ENCODE measurements at regions not wholly inside any gene's neighbourhood (a gene's known extent, or its start where the extent isn't known, plus 50 kb on each side); places are given as distances from the start of the nearest gene placed in this dataset.
A peak's percentile ranks its signal among the peaks of the same experiment; 100 is the strongest.

GRCh38 chr15:66912441-66912840 lies 153.0 kb upstream of the SMAD3 start:
- H3K4me3 Mint-ChIP-seq = no peak overlapping the region
- H3K4me1 Mint-ChIP-seq = peaks cover 8% of the 10 kb centered on the region
- H3K9me3 Mint-ChIP-seq = peaks cover 13% of the 10 kb centered on the region
- TF ChIP-seq, protein P1, sequence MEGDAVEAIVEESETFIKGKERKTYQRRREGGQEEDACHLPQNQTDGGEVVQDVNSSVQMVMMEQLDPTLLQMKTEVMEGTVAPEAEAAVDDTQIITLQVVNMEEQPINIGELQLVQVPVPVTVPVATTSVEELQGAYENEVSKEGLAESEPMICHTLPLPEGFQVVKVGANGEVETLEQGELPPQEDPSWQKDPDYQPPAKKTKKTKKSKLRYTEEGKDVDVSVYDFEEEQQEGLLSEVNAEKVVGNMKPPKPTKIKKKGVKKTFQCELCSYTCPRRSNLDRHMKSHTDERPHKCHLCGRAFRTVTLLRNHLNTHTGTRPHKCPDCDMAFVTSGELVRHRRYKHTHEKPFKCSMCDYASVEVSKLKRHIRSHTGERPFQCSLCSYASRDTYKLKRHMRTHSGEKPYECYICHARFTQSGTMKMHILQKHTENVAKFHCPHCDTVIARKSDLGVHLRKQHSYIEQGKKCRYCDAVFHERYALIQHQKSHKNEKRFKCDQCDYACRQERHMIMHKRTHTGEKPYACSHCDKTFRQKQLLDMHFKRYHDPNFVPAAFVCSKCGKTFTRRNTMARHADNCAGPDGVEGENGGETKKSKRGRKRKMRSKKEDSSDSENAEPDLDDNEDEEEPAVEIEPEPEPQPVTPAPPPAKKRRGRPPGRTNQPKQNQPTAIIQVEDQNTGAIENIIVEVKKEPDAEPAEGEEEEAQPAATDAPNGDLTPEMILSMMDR (conservative IDR thresholded peaks at IDR 0.05) = no peak
- Histone ChIP-seq H3K27me3 (ENCODE audit: control insufficient read depth, insufficient read depth, low read length, poor library complexity, severe bottlenecking) (no peaks in the 10 kb centered on the region), H3K27ac (ENCODE audit: low read depth, low read length) (no peak overlapping the region), H3K4me1 (ENCODE audit: control insufficient read depth, insufficient read depth, low read length) (no peaks in the 10 kb centered on the region), H3K9me3 (ENCODE audit: control insufficient read depth, low read length) (peaks cover 14% of the 10 kb centered on the region), H3K4me3 (ENCODE audit: low read length) (no peak overlapping the region), H3K36me3 (ENCODE audit: control insufficient read depth, insufficient read depth, low read length) (no peaks in the 10 kb centered on the region), H3K9ac (ENCODE audit: extremely low read depth, low read length, poor library complexity, severe bottlenecking) (no peak overlapping the region)
- peaks cover 10% of the 10 kb centered on the region for H3K27me3 Mint-ChIP-seq (ENCODE audit: insufficient read depth)
- H3K36me3 Mint-ChIP-seq (ENCODE audit: low read depth) = peaks cover 8% of the 10 kb centered on the region
- 94 to 96% methylated on average over 6 to 7 of the region's 7 CpGs for WGBS, 2 experiments (ENCODE audit: insufficient coverage in 1 of 2, insufficient read length in 1 of 2)
- H3K27ac Mint-ChIP-seq = no peak overlapping the region
- peak; percentile 31 for DNase-seq

DNA sequence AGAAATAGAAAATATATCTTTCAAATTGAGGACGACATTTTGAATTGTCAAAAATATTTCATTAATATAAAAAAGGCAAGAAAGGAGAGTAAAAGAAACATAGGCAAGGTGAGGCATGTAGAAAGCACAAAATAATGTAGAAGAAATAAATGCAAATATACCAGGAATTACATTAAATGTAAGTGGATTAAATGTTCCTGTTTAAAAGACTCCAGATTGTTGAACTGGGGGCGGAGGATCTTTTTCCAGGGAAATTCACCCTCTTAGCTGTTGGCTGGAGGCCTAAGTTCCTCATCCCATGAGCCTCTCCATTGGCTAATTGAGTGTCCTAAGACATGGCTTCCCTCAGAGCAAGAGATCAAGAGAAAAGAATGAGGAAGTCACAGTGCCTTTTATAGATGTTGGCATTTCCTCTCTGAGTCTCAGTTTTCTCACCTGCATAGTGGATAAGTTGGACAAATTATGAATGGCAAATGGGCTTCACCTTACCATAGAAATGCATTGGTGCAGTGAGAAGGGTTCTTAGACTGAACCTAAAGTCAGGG lies 147.4 kb upstream of the SMAD3 start:
- Histone ChIP-seq H3K36me3 (ENCODE audit: control insufficient read depth, insufficient read depth, low read length) (no peaks in the 10 kb centered on the region), H3K4me3 (ENCODE audit: low read length) (peak overlapping the region; percentile 47), H3K27me3 (ENCODE audit: control insufficient read depth, insufficient read depth, low read length, poor library complexity, severe bottlenecking) (no peaks in the 10 kb centered on the region), H3K9me3 (ENCODE audit: control insufficient read depth, low read length) (peaks cover 31% of the 10 kb centered on the region), H3K27ac (ENCODE audit: low read depth, low read length) (no peak overlapping the region), H3K9ac (ENCODE audit: extremely low read depth, low read length, poor library complexity, severe bottlenecking) (no peak overlapping the region), H3K4me1 (ENCODE audit: control insufficient read depth, insufficient read depth, low read length) (peaks cover 3% of the 10 kb centered on the region)
- Mint-ChIP-seq H3K4me3 (no peak overlapping the region), H3K9me3 (peaks cover 23% of the 10 kb centered on the region), H3K4me1 (peaks cover 9% of the 10 kb centered on the region), H3K27ac (no peak overlapping the region), H3K36me3 (ENCODE audit: low read depth) (peaks cover 8% of the 10 kb centered on the region), H3K27me3 (ENCODE audit: insufficient read depth) (peaks cover 8% of the 10 kb centered on the region)
- 80 to 100% methylated on average over 1 of the region's 2 CpGs for WGBS, 2 experiments (ENCODE audit: insufficient coverage in 1 of 2, insufficient read length in 1 of 2)
- TF ChIP-seq, protein P1 (conservative IDR thresholded peaks at IDR 0.05) = no peak
- DNase-seq = no peak

- Mint-ChIP-seq H3K36me3 (ENCODE audit: low read depth) (peaks cover 8% of the 10 kb centered on the region), H3K9me3 (peaks cover 23% of the 10 kb centered on the region), H3K4me3 (no peak overlapping the region), H3K27me3 (ENCODE audit: insufficient read depth) (peaks cover 10% of the 10 kb centered on the region), H3K27ac (no peak overlapping the region), H3K4me1 (peaks cover 15% of the 10 kb centered on the region)
- Histone ChIP-seq H3K27me3 (ENCODE audit: control insufficient read depth, insufficient read depth, low read length, poor library complexity, severe bottlenecking) (no peaks in the 10 kb centered on the region), H3K27ac (ENCODE audit: low read depth, low read length) (no peak overlapping the region), H3K4me3 (ENCODE audit: low read length) (no peak overlapping the region), H3K36me3 (ENCODE audit: control insufficient read depth, insufficient read depth, low read length) (no peaks in the 10 kb centered on the region), H3K9ac (ENCODE audit: extremely low read depth, low read length, poor library complexity, severe bottlenecking) (no peak overlapping the region), H3K4me1 (ENCODE audit: control insufficient read depth, insufficient read depth, low read length) (peaks cover 3% of the 10 kb centered on the region), H3K9me3 (ENCODE audit: control insufficient read depth, low read length) (peaks cover 32% of the 10 kb centered on the region)
- WGBS, 2 experiments (ENCODE audit: insufficient coverage in 1 of 2, insufficient read length in 1 of 2) = 82 to 93% methylated on average over 5 to 8 of the region's 8 CpGs
- no peak for DNase-seq
- TF ChIP-seq, protein P1 (conservative IDR thresholded peaks at IDR 0.05) = no peak
Measured at GRCh38 chr15:66919421-66919820, 146.0 kb upstream of the SMAD3 start.
